Heart left ventricle (tissue), 16 donors: ENCODE measurements at regions not wholly inside any gene's neighbourhood (a gene's known extent, or its start where the extent isn't known, plus 50 kb on each side); places are given as distances from the start of the nearest gene placed in this dataset.

Source experiments
- ATAC-seq, 4 donors: fragments of 200-7000 bp; cut with Tn5 transposase; one replicate each; pipeline ENCODE4 v1.9.1; 2020 to 2022; ENCODE audit warnings: moderate library complexity in 4 of 4, mild to moderate bottlenecking in 3 of 4, moderate number of reproducible peaks in 1 of 4
- DNase-seq, 5 donors: peaks; one replicate each; pipeline ENCODE4 v3.0.0-alpha.2; 2020
- H3K27ac ChIP-seq, 12 donors: fragments of 200-600 bp; sonication (generic) in 4 of 12; one replicate each; pipeline versions ENCODE4 v1.5.0 to v1.8.0; 2016 to 2022; ENCODE audit warnings: mild to moderate bottlenecking in 2 of 12
- H3K27me3 ChIP-seq, 9 donors: fragments of 200-600 bp; sonication (generic) in 2 of 9; one replicate each; pipeline versions ENCODE4 v1.5.1 to v1.8.0; 2016 to 2022; ENCODE audit warnings: mild to moderate bottlenecking in 3 of 9
- H3K36me3 ChIP-seq, 9 donors: fragments of 200-600 bp; sonication (generic) in 2 of 9; one replicate each; pipeline versions ENCODE4 v1.5.0 to v1.8.0; 2018 to 2022; ENCODE audit warnings: mild to moderate bottlenecking in 2 of 9
- H3K4me1 ChIP-seq, 12 donors: fragments of 200-600 bp; sonication (generic) in 4 of 12; one replicate each; pipeline versions ENCODE4 v1.5.0 to v1.8.0; 2016 to 2022; ENCODE audit warnings: mild to moderate bottlenecking in 3 of 12
- H3K4me3 ChIP-seq, 12 donors: fragments of 200-600 bp; sonication (generic) in 4 of 12; one replicate each; pipeline versions ENCODE4 v1.5.0 to v1.8.0; 2017 to 2022; ENCODE audit warnings: mild to moderate bottlenecking in 9 of 12, moderate library complexity in 4 of 12
- H3K9me3 ChIP-seq, 12 donors: fragments of 200-600 bp; sonication (generic) in 4 of 12; one replicate each; pipeline versions ENCODE4 v1.5.0 to v1.8.0; 2016 to 2022; ENCODE audit warnings: mild to moderate bottlenecking in 1 of 12
- CTCF ChIP-seq, 12 donors: fragments of 200-600 bp; sonication (generic) in 4 of 12; IDR thresholded peaks; one replicate each; pipeline versions ENCODE4 v1.5.0 to v1.8.0; 2018 to 2022; ENCODE audit warnings: antibody characterized with exemption in 12 of 12, mild to moderate bottlenecking in 5 of 12
- POLR2A ChIP-seq, 2 donors: fragments of 450-650 bp; IDR thresholded peaks; one replicate each; pipeline ENCODE4 v1.6.1; 2017; ENCODE audit warnings: antibody characterized with exemption in 2 of 2, mild to moderate bottlenecking in 2 of 2, moderate library complexity in 2 of 2
- WGBS, 4 donors: extraction: QIAGEN DNeasy Blood & Tissue Kit in 2 of 4; methylation state at CpG; one replicate each; pipeline versions ENCODE4 v1.1.5 to v1.1.7; 2013 to 2018; 5-methylcytosine and 5-hydroxymethylcytosine counted together
- intact Hi-C, 10 donors: fragments of 100-400 bp; cut with DNase I; formaldehyde crosslinking; loops; one replicate each; pipeline versions ENCODE4 v1.11.1 to v1.14.2; 2022
- donor health status: ischemic (EF 13 %, LVEDD 7.1; RV severe dilation, severe dysfunction).
- donor health status: healthy with polysubstance abuse.
- donor health status: DM: no; HTN: yes; CAD: no.
- donor health status: DM: no; HTN: no; CAD: no.
- donor health status: ischemic (EF 25% LVEDD 6.9; RV normal size, moderate dysfunction).
- donor health status: ischemic (EF 25% LVEDD 5.7; RV mildly dilated, moderate dysfunction).
- donor health status: healthy.
- donor health status: DM: yes; HTN: yes; CAD: no.
- donor health status: ischemic (EF 35%, LVEDD 5.7; RV mildly dilated, moderate dysfunction).
- donor health status: nonischemic (EF 11% LVEDD 7.7; RV severe dilation, severe dysfunction).
- donor health status: DM: yes; HTN: yes; CAD: no.
- donor health status: PGD.
- donor health status: ischemic (EF 29% LVEDD 5.4; RV normal size, mild dysfunction).
- donor health status: nonischemic (EF 23%, LVEDD 6.1; RV moderate dilation, normal function).

GRCh38 chr6:9254251-9254650 lies 818.9 kb upstream of the SLC35B3 start:
- Histone ChIP-seq H3K27ac (no peak overlapping the region), H3K36me3 (no peaks in the 10 kb centered on the region), H3K9me3 (no peaks in the 10 kb centered on the region), H3K27me3 (no peaks in the 10 kb centered on the region), H3K4me1 (no peaks in the 10 kb centered on the region), H3K4me3 (no peak overlapping the region)
- ATAC-seq = no peak
- no peak for DNase-seq
- WGBS, 4 donors = 83 to 88% (median 83%) methylated on average over 9 of the region's 9 CpGs
- TF ChIP-seq CTCF (IDR thresholded peaks at IDR 0.05) = no peak
- intact Hi-C loops = loop anchor here in 5 of 10 donors (5.0 to 10.0 kb wide), 2 partner anchors 158 to 1181 kb away; no protein-coding TSS in a partner anchor

- no peak for DNase-seq
- H3K36me3 ChIP-seq = no peaks in the 10 kb centered on the region
- H3K4me3 ChIP-seq = no peak overlapping the region
- 54 to 71% (median 66%) methylated on average over 4 of the region's 4 CpGs for WGBS, 4 donors
- H3K27me3 ChIP-seq = no peaks in the 10 kb centered on the region
- H3K27ac ChIP-seq = no peak overlapping the region
- no peaks in the 10 kb centered on the region for H3K9me3 ChIP-seq
- ATAC-seq = no peak
- H3K4me1 ChIP-seq = no peaks in the 10 kb centered on the region
- intact Hi-C loops = loop anchor here in 5 of 10 donors (5.0 to 10.0 kb wide), 2 partner anchors 160 to 1182 kb away; no protein-coding TSS in a partner anchor
- TF ChIP-seq CTCF (IDR thresholded peaks at IDR 0.05) (no peak), POLR2A (IDR thresholded peaks at IDR 0.05) (no peak)
These were observed 817.5 kb upstream of the SLC35B3 start for GRCh38 chr6:9252799-9253198.

- Histone ChIP-seq H3K36me3 (no peaks in the 10 kb centered on the region), H3K27me3 (no peaks in the 10 kb centered on the region), H3K4me1 (no peaks in the 10 kb centered on the region), H3K9me3 (no peaks in the 10 kb centered on the region), H3K4me3 (no peak overlapping the region), H3K27ac (no peak overlapping the region)
- peak in 1 of 5 donors; percentile 26 for DNase-seq
- ATAC-seq = peak in 2 of 4 donors; percentile 34 to 62
- TF ChIP-seq POLR2A (IDR thresholded peaks at IDR 0.05) (no peak), CTCF (IDR thresholded peaks at IDR 0.05) (peak in 11 of 12 donors; percentile 30 to 55 (median 40))
- intact Hi-C loops = loop anchor here in 8 of 10 donors (2.0 to 10.0 kb wide), 3 partner anchors 161 to 1184 kb away; no protein-coding TSS in a partner anchor
- 8 to 13% (median 10%) methylated on average over 9 of the region's 9 CpGs for WGBS, 4 donors
These were observed 815.5 kb upstream of the SLC35B3 start for GRCh38 chr6:9250852-9251251.

GRCh38 chr6:9248133-9248532 lies 812.8 kb upstream of the SLC35B3 start:
- Histone ChIP-seq H3K4me3 (no peak overlapping the region), H3K36me3 (no peaks in the 10 kb centered on the region), H3K9me3 (no peaks in the 10 kb centered on the region), H3K27ac (no peak overlapping the region), H3K27me3 (no peaks in the 10 kb centered on the region), H3K4me1 (no peaks in the 10 kb centered on the region)
- 90 to 96% (median 92%) methylated on average over 4 of the region's 4 CpGs for WGBS, 4 donors
- intact Hi-C loops = no loop called here
- ATAC-seq (no peak), DNase-seq (no peak)
- TF ChIP-seq CTCF (IDR thresholded peaks at IDR 0.05) = no peak
- TF ChIP-seq POLR2A (IDR thresholded peaks at IDR 0.05) = no peak
